ENCODE measurements at regions not wholly inside any gene's neighbourhood (a gene's known extent, or its start where the extent isn't known, plus 50 kb on each side); places are given as distances from the start of the nearest gene placed in this dataset.

GRCh38 chr14:62084020-62084419 lies 321.8 kb downstream of the SNAPC1 start:
- TF ChIP-seq CTCF (IDR thresholded peaks at IDR 0.05; ENCODE audit: insufficient read depth, low read depth, low read length) = no peak
- no peak overlapping the region for H3K4me3 ChIP-seq (ENCODE audit: low read depth, low read length)

GRCh38 chr14:62087191-62087590 lies 325.0 kb downstream of the SNAPC1 start:
- no peak for TF ChIP-seq CTCF (IDR thresholded peaks at IDR 0.05; ENCODE audit: insufficient read depth, low read depth, low read length)
- H3K4me3 ChIP-seq (ENCODE audit: low read depth, low read length) = no peak overlapping the region
- DNase-seq (ENCODE audit: low read depth) = no peak

More at GRCh38 chr14:62084020-62084419, 321.8 kb downstream of the SNAPC1 start:
- no peak for DNase-seq (ENCODE audit: low read depth)

GRCh38 chr14:62093736-62094135 lies 331.5 kb downstream of the SNAPC1 start:
- no peak for TF ChIP-seq CTCF (IDR thresholded peaks at IDR 0.05; ENCODE audit: insufficient read depth, low read depth, low read length)
- DNase-seq (ENCODE audit: low read depth) = no peak
- H3K4me3 ChIP-seq (ENCODE audit: low read depth, low read length) = no peak overlapping the region

- no peak overlapping the region for H3K4me3 ChIP-seq (ENCODE audit: low read depth, low read length)
- no peak for DNase-seq (ENCODE audit: low read depth)
- no peak for TF ChIP-seq CTCF (IDR thresholded peaks at IDR 0.05; ENCODE audit: insufficient read depth, low read depth, low read length)
These were observed 334.9 kb downstream of the SNAPC1 start for GRCh38 chr14:62097072-62097471.

- DNase-seq (ENCODE audit: low read depth) = no peak
- no peak for TF ChIP-seq CTCF (IDR thresholded peaks at IDR 0.05; ENCODE audit: insufficient read depth, low read depth, low read length)
- H3K4me3 ChIP-seq (ENCODE audit: low read depth, low read length) = no peak overlapping the region
These were observed 335.6 kb downstream of the SNAPC1 start for GRCh38 chr14:62097824-62098223.

- no peak for TF ChIP-seq CTCF (IDR thresholded peaks at IDR 0.05; ENCODE audit: insufficient read depth, low read depth, low read length)
- H3K4me3 ChIP-seq (ENCODE audit: low read depth, low read length) = no peak overlapping the region
- no peak for DNase-seq (ENCODE audit: low read depth)
These were observed 336.1 kb downstream of the SNAPC1 start for GRCh38 chr14:62098357-62098756.

- H3K4me3 ChIP-seq (ENCODE audit: low read depth, low read length) = no peak overlapping the region
- DNase-seq (ENCODE audit: low read depth) = no peak
- no peak for TF ChIP-seq CTCF (IDR thresholded peaks at IDR 0.05; ENCODE audit: insufficient read depth, low read depth, low read length)
These were observed 336.9 kb downstream of the SNAPC1 start for GRCh38 chr14:62099091-62099490.

Measured in fibroblast of villous mesenchyme (primary cell).